B cell (primary cell): ENCODE measurements at regions not wholly inside any gene's neighbourhood (a gene's known extent, or its start where the extent isn't known, plus 50 kb on each side); places are given as distances from the start of the nearest gene placed in this dataset.

Experiments
- ATAC-seq: fragments of 200-7000 bp; cut with Tn5 transposase; one replicate; pipeline ENCODE4 v1.10.0; 2021; ENCODE audit warnings: low read depth, mild to moderate bottlenecking, moderate number of reproducible peaks, moderate library complexity
- CTCF ChIA-PET: fragments of 350-600 bp; sonication (Branson Sonifier 250); formaldehyde crosslinking; loops from one replicate; lab custom pipeline; 2021; ENCODE audit warnings: antibody characterized with exemption, inconsistent platforms; lab: Charles Lee
- POLR2A ChIA-PET: fragments of 350-600 bp; sonication (Branson Sonifier 250); formaldehyde crosslinking; loops from one replicate; lab custom pipeline; 2021; ENCODE audit warnings: antibody characterized with exemption; lab: Charles Lee
- DNase-seq: peaks from one replicate; pipeline ENCODE4 v3.0.0; 2013
- H2AFZ ChIP-seq: 2 replicates; pipeline ENCODE4 v1.6.1; 2012; ENCODE audit warnings: mild to moderate bottlenecking, low read depth, low read length; ENCODE audit not compliant: insufficient read depth, poor library complexity, severe bottlenecking
- H3K27ac ChIP-seq, 2 donors: 1 replicate in 1 of 2; 2 replicates in 1 of 2; pipeline ENCODE4 v1.5.1; 2012 to 2013; ENCODE audit warnings: low read length in 2 of 2, mild to moderate bottlenecking in 2 of 2, moderate library complexity in 1 of 2
- H3K27me3 ChIP-seq, 4 experiments: fragments of 200-600 bp in 1 of 4; sonication (generic) in 1 of 4; replicated peaks in 1 of 4; 1 replicate in 2 of 4; 2 replicates in 2 of 4; pipeline versions ENCODE4 v1.6.1 to v1.7.0; 2013 to 2016; ENCODE audit warnings: low read length in 3 of 4, mild to moderate bottlenecking in 2 of 4, mixed read lengths in 1 of 4, moderate library complexity in 1 of 4; ENCODE audit not compliant: insufficient read depth in 4 of 4, control insufficient read depth in 3 of 4; ENCODE audit errors: control extremely low read depth in 1 of 4
- H3K36me3 ChIP-seq, 2 experiments: replicated peaks in 1 of 2; 1 replicate in 1 of 2; 2 replicates in 1 of 2; pipeline versions ENCODE4 v1.6.1 to v1.7.1; 2013; ENCODE audit warnings: low read length in 1 of 2; ENCODE audit not compliant: insufficient read depth in 2 of 2, control insufficient read depth in 1 of 2; ENCODE audit errors: control extremely low read depth in 1 of 2, extremely low read depth in 1 of 2
- H3K4me1 ChIP-seq, 2 donors: fragments of 200-600 bp in 1 of 2; sonication (generic) in 1 of 2; 1 replicate in 1 of 2; 2 replicates in 1 of 2; pipeline versions ENCODE4 v1.5.1 to v1.6.1; 2013 to 2017; ENCODE audit warnings: low read length in 2 of 2; ENCODE audit not compliant: control insufficient read depth in 2 of 2, insufficient read depth in 2 of 2
- H3K4me2 ChIP-seq: replicated peaks from 2 replicates; pipeline ENCODE3; 2012; ENCODE audit warnings: mild to moderate bottlenecking, low read depth, low read length; ENCODE audit not compliant: poor library complexity, severe bottlenecking
- H3K4me3 ChIP-seq, 5 experiments: fragments of 200-600 bp in 1 of 5; sonication (generic) in 1 of 5; 1 replicate in 3 of 5; 2 replicates in 2 of 5; pipeline versions ENCODE4 v1.5.1 to v1.7.0; 2011 to 2016; ENCODE audit warnings: low read length in 4 of 5, mild to moderate bottlenecking in 4 of 5, low read depth in 2 of 5, control low read depth in 1 of 5, moderate library complexity in 1 of 5; ENCODE audit not compliant: insufficient read depth in 1 of 5; ENCODE audit errors: control extremely low read depth in 1 of 5, extremely low read depth in 1 of 5
- H3K79me2 ChIP-seq: fragments of 200-600 bp; sonication (generic); one replicate; pipeline ENCODE4 v1.6.0; 2016; ENCODE audit warnings: low read length; ENCODE audit not compliant: control insufficient read depth, insufficient read depth
- H3K9ac ChIP-seq: fragments of 200-600 bp; sonication (generic); 2 replicates; pipeline ENCODE4 v1.6.1; 2017; ENCODE audit warnings: mild to moderate bottlenecking, low read length, moderate library complexity
- H3K9me3 ChIP-seq, 3 donors: one replicate each; pipeline versions ENCODE4 v1.6.1 to v1.7.1; 2013; ENCODE audit warnings: low read length in 2 of 3; ENCODE audit not compliant: control insufficient read depth in 2 of 3, insufficient read depth in 1 of 3; ENCODE audit errors: control extremely low read depth in 1 of 3
- H4K20me1 ChIP-seq: 2 replicates; pipeline ENCODE4 v1.6.0; 2012; ENCODE audit warnings: mild to moderate bottlenecking, low read length; ENCODE audit not compliant: insufficient read depth, control insufficient read depth, poor library complexity, severe bottlenecking
- H3K27ac Mint-ChIP-seq: one replicate; pipeline ENCODE4 v1.8.0; 2021; ENCODE audit warnings: mixed read lengths
- H3K27me3 Mint-ChIP-seq: one replicate; pipeline ENCODE4 v1.8.0; 2021; ENCODE audit warnings: mixed read lengths
- H3K4me1 Mint-ChIP-seq: one replicate; pipeline ENCODE4 v1.8.0; 2021; ENCODE audit warnings: mixed read lengths
- H3K4me3 Mint-ChIP-seq: one replicate; pipeline ENCODE4 v1.8.0; 2021; ENCODE audit warnings: mixed read lengths
- H3K9me3 Mint-ChIP-seq: one replicate; pipeline ENCODE4 v1.8.0; 2022; ENCODE audit warnings: mixed read lengths; ENCODE audit not compliant: insufficient read depth
- CTCF ChIP-seq: fragments of 200-600 bp; IDR thresholded peaks from one replicate; pipeline ENCODE4 v1.8.0; 2022; ENCODE audit warnings: antibody characterized with exemption, mild to moderate bottlenecking
- EZH2 ChIP-seq: IDR thresholded peaks from 2 replicates; pipeline ENCODE4 v1.6.1; 2012; ENCODE audit warnings: borderline replicate concordance, low read depth, mild to moderate bottlenecking, moderate library complexity, low read length; ENCODE audit not compliant: insufficient read depth, poor library complexity, severe bottlenecking
- WGBS: methylation state at CpG from one replicate; pipeline ENCODE4 v1.1.5; 2013; ENCODE audit warnings: missing lambda C conversion rate; ENCODE audit not compliant: insufficient coverage; 5-methylcytosine and 5-hydroxymethylcytosine counted together
- intact Hi-C: fragments of 100-400 bp; cut with micrococcal nuclease; formaldehyde crosslinking; loops from one replicate; pipeline ENCODE4 v1.10.0; 2022

- H3K4me3 Mint-ChIP-seq, result no peak overlapping the region
- H3K4me1 Mint-ChIP-seq, result peaks cover 26% of the 10 kb centered on the region
- H3K36me3 ChIP-seq, result no peaks in the 10 kb centered on the region
- H3K27me3 Mint-ChIP-seq, result peaks cover 6% of the 10 kb centered on the region
- no peak overlapping the region for H3K4me2 ChIP-seq
- no peak overlapping the region for H3K27ac ChIP-seq
- no peaks in the 10 kb centered on the region for H3K9me3 ChIP-seq
- ChIA-PET POLR2A (no interaction called here), CTCF (interaction anchor here (0.6 to 4.6 kb wide), 28 partner anchors 9 to 996 kb away, joined by 3 to 19 read pairs (median 4); partner anchors contain the start of gene TLE3)
- H2AFZ ChIP-seq, result no peak overlapping the region
- peak; percentile 57 for ATAC-seq
- peak overlapping the region; percentile 10 for H3K27ac Mint-ChIP-seq
- H3K9ac ChIP-seq, result no peak overlapping the region
- peaks cover 6 to 20% of the 10 kb centered on the region in 2 donors for H3K4me1 ChIP-seq
- intact Hi-C loops, result loop anchor here (1.0 to 10.0 kb wide), 7 partner anchors 33 to 759 kb away; partner anchors contain the start of gene TLE3
- no peaks in the 10 kb centered on the region for H3K79me2 ChIP-seq
- peak; percentile 76 for DNase-seq
- peaks cover 0 to 10% (median 1%) of the 10 kb centered on the region in 4 experiments for H3K27me3 ChIP-seq
- TF ChIP-seq EZH2 (no peak), CTCF (peak; percentile 92)
- 75% methylated on average over 1 of the region's 9 CpGs for WGBS
- no peaks in the 10 kb centered on the region for H3K9me3 Mint-ChIP-seq
- H4K20me1 ChIP-seq, result no peaks in the 10 kb centered on the region
- no peak overlapping the region for H3K4me3 ChIP-seq
Measured at GRCh38 chr15:69729167-69729748, 276.6 kb downstream of the RPLP1 start.
